ENCODE measurements at regions not wholly inside any gene's neighbourhood (a gene's known extent, or its start where the extent isn't known, plus 50 kb on each side); places are given as distances from the start of the nearest gene placed in this dataset.

GRCh38 chr2:236936446-236936940, 149.2 kb upstream of the COPS8 start:
- ChIA-PET POLR2A (ENCODE audit: low non-redundant PET) (no interaction called here), CTCF (no interaction called here)
- no peak for DNase-seq (ENCODE audit: low spot score)
- H3K27ac ChIP-seq, result no peak overlapping the region
- TF ChIP-seq CTCF (conservative IDR thresholded peaks at IDR 0.05; ENCODE audit: low read depth), result no peak

GRCh38 chr2:236938126-236938525, 147.6 kb upstream of the COPS8 start:
- H3K27ac ChIP-seq, result no peak overlapping the region
- no peak for TF ChIP-seq CTCF (conservative IDR thresholded peaks at IDR 0.05; ENCODE audit: low read depth)
- POLR2A ChIA-PET (ENCODE audit: low non-redundant PET), result no interaction called here
- DNase-seq (ENCODE audit: low spot score), result no peak
- CTCF ChIA-PET, result no interaction called here

GRCh38 chr2:236939271-236939670, 146.4 kb upstream of the COPS8 start:
- CTCF ChIA-PET, result no interaction called here
- POLR2A ChIA-PET (ENCODE audit: low non-redundant PET), result no interaction called here

GRCh38 chr2:236939721-236940231, 145.9 kb upstream of the COPS8 start:
- no peak overlapping the region for H3K27ac ChIP-seq
- CTCF ChIA-PET, result no interaction called here
- POLR2A ChIA-PET (ENCODE audit: low non-redundant PET), result no interaction called here
- DNase-seq (ENCODE audit: low spot score), result no peak
- no peak for TF ChIP-seq CTCF (conservative IDR thresholded peaks at IDR 0.05; ENCODE audit: low read depth)

More at GRCh38 chr2:236939271-236939670, 146.4 kb upstream of the COPS8 start:
- TF ChIP-seq CTCF (conservative IDR thresholded peaks at IDR 0.05; ENCODE audit: low read depth), result no peak
- DNase-seq (ENCODE audit: low spot score), result no peak
- H3K27ac ChIP-seq, result no peak overlapping the region

GRCh38 chr2:236940497-236940896, 145.2 kb upstream of the COPS8 start:
- H3K27ac ChIP-seq, result no peak overlapping the region
- ChIA-PET CTCF (interaction anchor here (0.6 kb wide), 1 partner anchor 54 kb away, joined by 3 read pairs; no protein-coding TSS in a partner anchor), POLR2A (ENCODE audit: low non-redundant PET) (no interaction called here)
- no peak for DNase-seq (ENCODE audit: low spot score)
- TF ChIP-seq CTCF (conservative IDR thresholded peaks at IDR 0.05; ENCODE audit: low read depth), result no peak

DNA sequence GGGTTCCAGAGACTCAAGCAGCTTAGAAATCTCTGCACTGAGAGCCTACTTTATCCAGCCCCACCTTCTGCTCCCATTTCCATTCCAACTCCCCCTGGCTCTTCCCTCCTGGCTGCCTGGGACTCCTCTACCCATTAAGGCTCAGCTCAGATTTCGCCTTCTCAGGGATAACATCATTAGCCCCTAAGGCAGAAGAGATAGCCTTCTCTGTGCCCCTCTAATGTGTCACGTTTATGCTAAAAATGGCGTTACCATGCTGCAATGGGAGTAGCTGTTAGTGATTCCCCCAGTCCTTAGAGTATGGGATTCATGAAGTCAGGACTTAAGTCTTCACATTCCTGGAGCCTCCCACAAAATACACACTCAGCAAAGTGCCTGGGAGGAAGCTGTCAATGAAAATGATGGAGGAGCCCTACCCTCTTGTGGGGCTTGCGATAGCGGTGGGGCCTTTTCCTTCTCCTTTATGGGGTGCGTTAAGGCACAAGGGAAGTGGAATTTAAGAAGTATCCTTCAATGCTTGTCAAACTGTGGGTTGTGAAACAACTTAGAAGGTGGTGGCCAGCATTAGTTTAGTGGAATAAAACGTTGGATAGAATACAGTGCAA, 144.7 kb upstream of the COPS8 start:
- ChIA-PET POLR2A (ENCODE audit: low non-redundant PET) (no interaction called here), CTCF (interaction anchor here (0.6 kb wide), 1 partner anchor 54 kb away, joined by 3 read pairs; no protein-coding TSS in a partner anchor)
- no peak overlapping the region for H3K27ac ChIP-seq
- DNase-seq (ENCODE audit: low spot score), result no peak
- TF ChIP-seq CTCF (conservative IDR thresholded peaks at IDR 0.05; ENCODE audit: low read depth), result no peak
